OCI-LY7 (cell line): ENCODE measurements at regions not wholly inside any gene's neighbourhood (a gene's known extent, or its start where the extent isn't known, plus 50 kb on each side); places are given as distances from the start of the nearest gene placed in this dataset.

Experiments used
- CTCF ChIP-seq: fragments of 200-600 bp; sonication (generic); conservative IDR thresholded peaks from 2 replicates; pipeline ENCODE4 v1.5.1; 2014; ENCODE audit warnings: mild to moderate bottlenecking, antibody characterized with exemption, low read length, moderate library complexity, mixed read lengths
- EZH2phosphoT487 ChIP-seq: fragments of 200-600 bp; sonication (generic); IDR thresholded peaks from 2 replicates; pipeline ENCODE4 v1.6.1; 2018; ENCODE audit warnings: low read depth, borderline replicate concordance, mild to moderate bottlenecking, mixed run types, antibody characterized with exemption, low read length, moderate library complexity, mixed read lengths

- no peak for TF ChIP-seq CTCF
- TF ChIP-seq EZH2phosphoT487, result no peak
Observed at GRCh38 chr10:131725581-131726069, 175.2 kb upstream of the PPP2R2D start.
